ENCODE measurements at regions not wholly inside any gene's neighbourhood (a gene's known extent, or its start where the extent isn't known, plus 50 kb on each side); places are given as distances from the start of the nearest gene placed in this dataset.

- TF ChIP-seq CTCF (IDR thresholded peaks at IDR 0.05) (no peak), POLR2AphosphoS5 (IDR thresholded peaks at IDR 0.05; ENCODE audit: low read depth, low read length) (no peak)
Observed at GRCh38 chr11:134533511-134533910, 121.5 kb upstream of the B3GAT1 start.

All from Panc1 (cell line).